ENCODE measurements at regions not wholly inside any gene's neighbourhood (a gene's known extent, or its start where the extent isn't known, plus 50 kb on each side); places are given as distances from the start of the nearest gene placed in this dataset.

- Histone ChIP-seq H3K9me3 (no peaks in the 10 kb centered on the region), H3K4me3 (no peak overlapping the region), H3K36me3 (no peaks in the 10 kb centered on the region), H3K4me1 (no peaks in the 10 kb centered on the region), H3K27ac (no peak overlapping the region), H3K27me3 (ENCODE audit: low read depth) (no peaks in the 10 kb centered on the region)
- ATAC-seq (no peak), DNase-seq (no peak)
- intact Hi-C loops (cut with DNase I) = no loop called here
- TF ChIP-seq CTCF (IDR thresholded peaks at IDR 0.05) = no peak
These were observed 50.8 kb upstream of the PRICKLE1 start for GRCh38 chr12:42640391-42640790.

GRCh38 chr12:42639556-42639955, 50.0 kb upstream of the PRICKLE1 start:
- no peak for TF ChIP-seq CTCF (IDR thresholded peaks at IDR 0.05)
- Histone ChIP-seq H3K27me3 (ENCODE audit: low read depth) (no peaks in the 10 kb centered on the region), H3K27ac (no peak overlapping the region), H3K9me3 (no peaks in the 10 kb centered on the region), H3K36me3 (no peaks in the 10 kb centered on the region), H3K4me1 (no peaks in the 10 kb centered on the region), H3K4me3 (no peak overlapping the region)
- no peak for ATAC-seq
- DNase-seq = no peak
- intact Hi-C loops (cut with DNase I) = no loop called here

Measured in lower lobe of right lung (tissue), 2 donors.